NCI-H1694 (cell line): ENCODE measurements at regions not wholly inside any gene's neighbourhood (a gene's known extent, or its start where the extent isn't known, plus 50 kb on each side); places are given as distances from the start of the nearest gene placed in this dataset.

Source experiments
- DNase-seq: peaks from one replicate; lab custom pipeline; 2025; lab: John Stamatoyannopoulos, UW

- DNase-seq = no peak
Observed at GRCh38 chr2:167900435-167901114, 346.8 kb downstream of the STK39 start.

GRCh38 chr2:167898340-167898739, 349.1 kb downstream of the STK39 start:
- DNase-seq = no peak

- no peak for DNase-seq
Observed at GRCh38 chr2:167891841-167892240, 355.6 kb downstream of the STK39 start.

GRCh38 chr2:167890739-167891138, 356.7 kb downstream of the STK39 start:
- DNase-seq = no peak

GRCh38 chr2:167880415-167880814, 367.0 kb downstream of the STK39 start:
- no peak for DNase-seq

GRCh38 chr2:167875529-167875928, 371.9 kb downstream of the STK39 start:
- no peak for DNase-seq

- no peak for DNase-seq
Observed at GRCh38 chr2:167874812-167875211, 372.6 kb downstream of the STK39 start.

- DNase-seq = no peak
Observed at GRCh38 chr2:167871286-167871685, 376.1 kb downstream of the STK39 start.

GRCh38 chr2:167869200-167869599, 378.2 kb downstream of the STK39 start:
- no peak for DNase-seq

GRCh38 chr2:167863377-167863776, 384.0 kb downstream of the STK39 start:
- DNase-seq = no peak

GRCh38 chr2:167862782-167863181, 384.6 kb downstream of the STK39 start:
- no peak for DNase-seq

- DNase-seq = no peak
Observed at GRCh38 chr2:167862296-167862695, 385.1 kb downstream of the STK39 start.

GRCh38 chr2:167861574-167862193, 385.7 kb downstream of the STK39 start:
- DNase-seq = no peak

- no peak for DNase-seq
Observed at GRCh38 chr2:167860082-167860481, 387.3 kb downstream of the STK39 start.

GRCh38 chr2:167859676-167860075, 387.7 kb downstream of the STK39 start:
- DNase-seq = no peak

- DNase-seq = no peak
Observed at GRCh38 chr2:167858086-167858485, 389.3 kb downstream of the STK39 start.

GRCh38 chr2:167857416-167857815, 390.0 kb downstream of the STK39 start:
- DNase-seq = no peak

- no peak for DNase-seq
Observed at GRCh38 chr2:167856190-167856589, 391.2 kb downstream of the STK39 start.

- DNase-seq = no peak
Observed at GRCh38 chr2:167855211-167855610, 392.2 kb downstream of the STK39 start.

GRCh38 chr2:167853717-167854116, 393.7 kb downstream of the STK39 start:
- no peak for DNase-seq

- DNase-seq = no peak
Observed at GRCh38 chr2:167851876-167852275, 395.5 kb downstream of the STK39 start.

- DNase-seq = no peak
Observed at GRCh38 chr2:167851323-167851860, 396.0 kb downstream of the STK39 start.

- no peak for DNase-seq
Observed at GRCh38 chr2:167844714-167845530, 402.5 kb downstream of the STK39 start.
